NCI-H2227 treated with DMSO at 0.1 percent for 48 hours (cell line): ENCODE measurements at regions not wholly inside any gene's neighbourhood (a gene's known extent, or its start where the extent isn't known, plus 50 kb on each side); places are given as distances from the start of the nearest gene placed in this dataset.
A peak's percentile ranks its signal among the peaks of the same experiment; 100 is the strongest.
"Not testable (repeated sequence)": the region's sequence is repeated elsewhere in the genome, so short reads cannot be mapped to it uniquely, and the experiment has no call there.

Experiments
- DNase-seq: peaks from one replicate; lab custom pipeline; 2025; lab: John Stamatoyannopoulos, UW

DNA sequence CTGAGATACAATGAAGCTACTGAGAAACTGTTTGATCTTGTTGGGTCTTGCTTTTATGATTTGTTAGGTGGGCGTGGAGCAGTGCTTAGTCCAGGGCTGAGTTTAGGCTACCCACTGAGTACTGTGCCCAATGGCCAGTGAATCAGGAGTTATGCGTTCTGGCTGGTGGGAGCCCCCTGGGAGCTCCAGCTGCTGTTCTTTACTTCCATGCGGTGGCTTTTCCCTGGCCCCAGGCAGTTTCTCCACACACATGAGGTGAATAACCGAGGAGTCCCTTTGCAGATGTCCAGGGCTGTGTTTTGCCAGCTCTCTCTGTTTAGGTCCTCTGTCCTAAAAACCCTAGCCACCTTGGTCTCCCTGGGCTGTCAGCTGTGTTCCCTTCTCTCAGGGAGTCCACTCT is 106.5 kb downstream of the KLF13 start:
- DNase-seq: no peak

DNA sequence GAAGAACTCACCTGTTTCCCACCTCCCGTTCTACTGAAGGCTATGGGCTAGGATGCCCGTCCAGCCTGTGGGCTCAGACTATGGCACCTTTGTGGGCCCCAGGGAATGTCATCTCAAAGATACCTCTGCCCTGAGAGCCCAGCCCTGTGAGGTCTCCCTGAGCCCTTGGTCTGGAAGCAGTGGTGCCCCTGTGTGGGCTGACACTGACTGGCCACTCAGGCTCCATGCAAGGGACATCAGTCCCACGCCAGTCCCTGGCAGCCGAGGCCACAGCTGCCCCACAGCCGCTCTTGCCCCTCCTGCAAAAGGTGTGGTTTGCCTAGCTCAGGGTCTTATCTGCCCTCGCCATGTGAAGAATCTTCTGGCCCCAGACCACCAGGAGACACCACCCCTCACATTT is 106.9 kb downstream of the KLF13 start:
- no peak for DNase-seq

DNA sequence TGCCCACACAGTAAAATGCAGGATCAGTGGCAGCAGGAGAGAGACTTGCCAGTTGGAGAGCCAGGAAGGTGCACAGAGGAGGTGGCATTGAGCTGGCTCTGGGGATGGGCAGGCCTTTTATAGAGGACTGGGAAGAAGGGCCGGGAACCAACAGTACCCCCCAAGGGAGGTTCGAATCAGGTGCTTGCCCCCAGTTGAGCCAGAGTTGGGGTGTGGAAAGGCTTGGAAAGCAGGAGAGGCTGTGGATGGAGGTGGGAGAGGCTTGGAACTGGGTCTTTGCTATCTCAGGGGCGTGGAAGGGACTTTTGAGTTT is 107.6 kb downstream of the KLF13 start:
- no peak for DNase-seq

DNA sequence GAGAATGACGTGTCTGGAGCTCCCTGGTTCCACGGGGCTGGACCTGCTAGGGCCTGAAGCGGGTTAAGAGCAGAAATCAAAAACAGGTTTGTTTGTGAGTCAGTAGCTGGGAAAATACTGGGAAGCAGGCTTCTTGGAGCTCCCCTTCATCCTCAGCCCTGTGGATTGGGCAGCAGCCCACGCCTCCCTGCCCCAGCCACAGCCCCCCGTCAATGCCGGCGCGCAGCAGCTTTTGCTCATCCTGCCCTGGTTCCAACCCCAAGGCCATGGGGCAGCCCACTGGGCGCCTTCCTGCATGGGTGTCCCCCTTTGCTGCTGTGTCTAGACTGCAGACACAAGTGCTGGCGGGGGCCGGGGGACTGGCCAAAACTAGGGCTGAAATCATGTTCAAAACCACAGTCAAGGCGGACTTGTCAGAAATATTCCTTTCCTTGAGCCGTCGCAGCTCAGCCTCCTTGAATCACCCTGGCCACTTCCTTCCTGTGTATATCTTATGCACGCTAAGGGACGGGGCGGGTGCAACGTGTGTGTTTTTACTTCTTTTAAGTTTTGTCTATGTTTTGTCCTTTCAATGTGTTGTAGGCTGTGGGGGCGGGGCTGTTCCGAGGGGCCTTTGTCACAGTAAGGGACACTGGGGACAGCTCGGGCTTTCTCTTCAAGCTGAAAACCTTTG is 108.1 kb downstream of the KLF13 start:
- no peak for DNase-seq

DNA sequence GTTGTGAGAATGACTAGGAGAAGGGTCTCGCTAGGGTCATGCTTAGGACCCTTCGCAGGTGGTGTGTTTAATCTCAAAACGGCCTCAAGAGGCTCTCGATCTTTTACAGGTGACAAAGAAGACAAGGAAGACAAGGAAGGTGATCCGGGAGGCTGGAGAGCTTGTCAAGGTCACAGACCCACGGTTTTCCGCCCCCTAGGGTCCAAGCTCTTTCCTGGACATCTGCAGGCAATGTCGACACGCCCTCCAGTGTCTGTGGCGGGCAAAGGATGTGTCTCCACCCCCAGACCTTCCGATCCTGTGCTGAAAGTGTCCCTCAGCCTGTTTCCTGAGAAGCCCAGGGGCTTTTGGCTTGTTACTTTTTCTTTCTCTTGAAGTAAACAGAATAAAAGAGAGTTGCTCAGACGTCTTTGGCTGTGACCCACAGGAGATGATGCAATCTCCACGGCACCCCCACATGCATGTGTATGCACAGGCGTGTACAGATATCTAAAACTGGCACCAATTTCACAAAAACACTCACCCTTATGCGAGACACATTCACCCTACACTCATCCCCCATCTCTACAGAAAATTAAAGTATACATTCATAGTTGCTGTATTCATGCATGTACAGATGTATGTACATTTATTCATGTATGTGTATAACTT is 108.8 kb downstream of the KLF13 start:
- peak; percentile 2 for DNase-seq

DNA sequence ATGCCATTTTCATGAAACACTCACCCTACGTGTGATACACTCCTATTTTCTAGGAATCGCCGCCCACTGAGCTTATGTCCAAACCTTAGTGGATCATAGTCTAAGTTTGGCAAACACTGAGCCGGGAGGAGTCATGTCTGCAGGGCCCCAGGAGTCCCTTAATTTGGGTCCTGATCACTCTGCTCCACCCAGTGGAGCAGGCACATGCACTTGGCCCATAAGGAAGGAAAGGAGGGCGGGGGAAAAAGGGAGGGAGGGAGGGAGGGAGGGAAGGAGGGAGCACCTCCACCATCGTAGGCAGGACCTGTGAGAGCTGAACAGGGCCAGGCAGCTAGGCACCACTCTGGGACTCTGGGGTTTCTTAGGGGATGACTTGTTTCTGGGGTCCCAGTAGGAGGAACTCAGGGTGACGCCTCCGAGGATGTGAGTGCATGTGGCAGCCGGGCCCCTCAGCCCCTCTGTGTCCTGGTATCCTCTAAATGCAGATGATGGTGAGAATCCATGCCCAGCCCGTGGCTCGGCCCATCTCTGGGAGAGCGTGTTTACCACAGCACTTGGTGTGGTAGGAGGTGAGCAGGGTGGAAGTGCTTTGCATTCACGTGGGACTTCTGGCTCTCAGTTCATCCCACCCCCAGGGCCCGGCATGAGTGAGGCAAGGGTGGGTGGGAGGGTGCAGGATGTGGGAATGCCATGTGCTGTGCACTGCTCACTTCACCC is 109.4 kb downstream of the KLF13 start:
- no peak for DNase-seq

DNA sequence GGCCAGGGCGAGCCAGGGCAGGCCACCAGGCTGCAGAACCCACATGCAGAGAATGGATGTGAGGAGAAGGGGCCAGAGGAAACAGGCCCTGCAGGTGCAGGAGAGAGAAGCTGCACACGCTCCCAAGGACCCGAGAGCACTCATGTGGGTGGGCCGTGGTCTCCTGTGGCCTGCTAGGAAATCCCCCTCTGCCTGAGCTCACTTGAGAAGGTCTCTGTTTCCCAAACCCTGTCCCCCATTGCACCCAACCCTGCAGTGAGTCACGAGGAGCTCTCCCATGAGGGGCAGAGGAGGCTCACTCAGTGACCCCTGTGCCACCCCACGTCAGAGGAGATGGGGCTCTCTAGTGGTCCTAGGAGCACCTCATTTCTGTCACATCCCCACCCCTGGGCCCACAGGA is 111.1 kb downstream of the KLF13 start:
- DNase-seq: no peak

DNA sequence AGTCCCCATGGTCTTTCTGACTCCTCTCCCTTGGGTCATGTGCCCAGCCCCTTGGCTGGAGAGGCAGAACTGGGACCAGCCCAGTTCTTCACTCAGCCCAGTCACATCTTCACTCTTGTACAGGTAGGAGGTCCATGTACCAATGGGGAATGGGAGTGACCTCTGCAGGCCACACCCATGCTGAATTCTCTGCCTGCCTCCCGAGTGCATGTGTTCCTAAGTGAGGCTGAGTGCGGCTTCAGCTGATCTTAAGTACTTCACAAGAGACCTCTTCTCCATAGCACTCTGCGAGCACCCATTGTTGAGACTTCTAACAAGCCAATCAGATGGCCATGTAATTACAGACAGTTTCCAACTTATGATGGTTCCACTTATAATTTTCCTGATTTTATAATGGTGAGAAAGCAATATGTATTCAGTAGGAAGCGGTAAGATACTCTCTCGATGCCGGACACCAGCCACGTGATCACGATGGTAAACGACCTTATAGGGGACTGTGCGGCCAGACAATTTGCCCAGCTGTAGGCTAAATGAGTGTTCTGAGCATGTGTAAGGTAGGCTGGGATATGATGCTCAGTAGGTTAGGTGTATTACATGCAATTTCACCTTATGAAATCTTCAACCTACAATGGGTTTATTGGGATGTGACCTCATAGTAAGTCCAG is 112.1 kb downstream of the KLF13 start:
- DNase-seq: no peak

DNA sequence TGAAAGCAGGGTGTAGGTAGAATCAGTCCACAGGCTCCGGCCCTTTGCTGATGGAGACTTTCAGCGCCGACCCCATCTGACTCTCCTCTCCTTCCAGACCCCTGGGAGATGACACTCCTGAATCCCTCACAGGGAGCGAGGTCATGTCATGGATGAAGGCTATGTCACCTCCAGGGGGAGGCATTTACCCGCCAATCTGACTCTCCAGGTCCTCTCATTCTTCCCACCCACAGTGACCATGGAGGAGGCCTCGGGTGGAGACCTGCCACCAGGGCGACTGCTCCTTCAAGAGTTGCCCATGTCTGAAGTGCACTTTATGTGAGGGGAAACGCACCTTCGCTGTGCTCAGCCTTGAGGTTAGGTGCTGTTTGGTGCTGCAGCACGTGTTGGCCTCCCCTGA is 112.7 kb downstream of the KLF13 start:
- no peak for DNase-seq

DNA sequence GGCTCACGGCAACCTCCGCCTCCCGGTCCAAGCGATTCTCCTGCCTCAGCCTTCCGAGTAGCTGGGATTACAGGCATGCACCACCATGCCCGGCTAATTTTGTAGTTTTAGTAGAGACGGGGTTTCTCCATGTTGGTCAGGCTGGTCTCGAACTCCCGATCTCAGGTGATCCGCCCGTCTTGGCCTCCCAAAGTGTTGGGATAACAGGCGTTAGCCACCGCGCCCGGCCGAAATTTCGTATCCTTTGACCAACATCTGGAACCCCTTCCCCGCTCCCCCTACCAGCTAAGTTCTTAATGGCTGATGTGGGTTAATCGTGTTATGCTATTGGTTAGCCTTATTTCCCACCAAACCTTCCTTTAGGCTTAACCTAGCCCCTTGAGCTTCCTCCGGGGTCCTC is 113.6 kb downstream of the KLF13 start:
- DNase-seq: not testable (repeated sequence)

DNA sequence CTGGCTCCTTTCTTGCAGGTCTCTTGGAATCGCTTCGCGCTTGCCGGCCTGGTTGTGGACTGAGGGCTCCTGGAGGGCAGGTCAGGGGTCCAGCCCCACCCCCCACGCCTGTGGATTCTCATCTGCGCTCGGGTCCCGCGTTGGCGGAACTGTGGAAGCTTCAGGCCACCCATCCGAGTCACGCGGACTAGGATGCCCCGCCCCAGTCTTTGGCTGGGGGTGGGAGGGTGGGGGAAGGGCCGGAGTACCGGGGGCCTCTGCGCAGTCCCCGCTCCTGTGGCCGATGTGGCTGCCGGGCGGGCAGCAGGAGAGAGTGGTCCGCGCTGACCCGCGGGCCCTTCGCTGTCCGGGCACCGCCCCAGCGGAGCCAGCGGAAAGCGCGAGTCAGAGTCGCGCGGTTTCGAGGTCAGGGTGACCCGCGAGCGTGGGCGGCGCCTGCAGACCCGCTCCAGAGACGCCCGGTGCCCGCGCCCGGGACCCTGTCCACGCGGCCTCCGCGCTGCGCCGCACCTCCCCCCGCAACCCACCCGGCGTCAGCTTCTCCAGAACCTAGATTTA is 114.2 kb downstream of the KLF13 start:
- DNase-seq: peak; percentile 22

DNA sequence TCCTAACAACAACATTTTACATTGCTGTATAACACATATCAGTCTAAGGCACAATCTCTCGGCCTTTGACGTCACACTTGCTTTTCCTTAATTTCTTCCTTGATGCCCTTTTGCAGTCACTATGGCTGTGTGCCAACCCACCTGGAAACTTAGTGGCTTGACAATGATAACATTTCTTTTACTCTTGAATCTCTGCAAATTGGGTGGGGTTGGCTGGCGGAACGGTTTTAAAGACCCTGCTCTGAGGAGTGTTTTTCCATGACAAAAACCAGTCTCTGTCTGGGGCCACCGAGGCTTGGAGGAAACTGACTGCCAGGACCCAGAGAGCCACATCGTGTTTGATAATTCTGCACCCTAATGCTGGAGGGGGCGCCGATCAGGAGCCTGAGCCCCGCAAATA is 115.6 kb downstream of the KLF13 start:
- no peak for DNase-seq

DNA sequence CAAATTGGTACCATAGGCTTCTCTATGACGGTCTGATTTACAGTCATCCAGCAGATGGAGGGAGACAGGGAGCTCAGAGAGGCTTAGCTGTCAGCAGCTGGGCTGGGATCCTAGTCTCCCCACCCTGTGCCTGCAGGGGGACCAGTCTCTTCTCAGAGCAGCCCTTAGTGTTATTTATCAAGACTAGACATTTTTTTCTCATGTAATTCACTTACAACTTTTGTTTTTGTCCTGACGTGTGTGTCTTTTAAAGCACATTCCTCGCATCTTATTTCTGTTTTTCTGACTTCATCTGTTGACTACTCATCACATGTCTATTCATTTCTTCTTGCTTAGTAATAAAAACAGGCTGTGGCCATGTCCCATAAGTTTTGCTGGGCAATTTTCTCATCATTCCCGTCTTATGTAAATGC is 116.1 kb downstream of the KLF13 start:
- no peak for DNase-seq

DNA sequence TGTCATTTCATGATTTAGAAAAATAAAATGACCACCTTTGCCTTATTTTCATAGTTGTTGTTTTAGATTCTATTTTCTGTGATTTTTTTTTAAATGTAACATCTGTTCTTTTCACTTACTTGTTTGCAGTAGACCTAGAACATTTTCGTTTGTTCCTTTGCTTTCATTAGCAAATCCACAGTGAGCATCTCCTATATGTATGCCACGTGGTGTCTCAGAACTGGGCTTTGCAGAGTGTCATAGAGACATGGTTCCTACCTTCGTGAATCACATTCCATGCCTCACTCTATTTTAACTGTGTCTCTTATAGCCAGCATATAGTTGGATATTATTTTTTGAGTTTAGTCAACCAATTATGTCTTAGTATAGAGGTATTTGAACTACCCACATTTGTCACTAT is 118.2 kb downstream of the KLF13 start:
- DNase-seq: no peak

DNA sequence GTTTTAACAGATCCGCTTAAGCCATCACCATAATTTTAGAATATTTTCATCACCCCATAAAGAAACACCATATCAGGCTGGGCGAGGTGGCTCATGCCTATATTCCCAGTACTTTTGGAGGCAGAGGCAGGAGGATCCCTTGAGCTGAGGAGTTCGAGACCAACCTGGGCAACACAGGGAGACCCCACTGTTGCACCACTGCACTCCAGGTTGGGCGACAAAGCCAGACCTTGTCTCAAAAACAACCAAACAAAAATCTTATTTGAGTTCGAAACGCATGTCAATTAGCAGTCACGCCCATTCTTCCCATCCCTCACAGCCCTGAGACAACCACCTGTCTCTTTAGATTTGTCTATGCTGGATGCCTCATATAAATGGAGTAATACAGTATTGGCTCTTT is 119.9 kb downstream of the KLF13 start:
- no peak for DNase-seq

DNA sequence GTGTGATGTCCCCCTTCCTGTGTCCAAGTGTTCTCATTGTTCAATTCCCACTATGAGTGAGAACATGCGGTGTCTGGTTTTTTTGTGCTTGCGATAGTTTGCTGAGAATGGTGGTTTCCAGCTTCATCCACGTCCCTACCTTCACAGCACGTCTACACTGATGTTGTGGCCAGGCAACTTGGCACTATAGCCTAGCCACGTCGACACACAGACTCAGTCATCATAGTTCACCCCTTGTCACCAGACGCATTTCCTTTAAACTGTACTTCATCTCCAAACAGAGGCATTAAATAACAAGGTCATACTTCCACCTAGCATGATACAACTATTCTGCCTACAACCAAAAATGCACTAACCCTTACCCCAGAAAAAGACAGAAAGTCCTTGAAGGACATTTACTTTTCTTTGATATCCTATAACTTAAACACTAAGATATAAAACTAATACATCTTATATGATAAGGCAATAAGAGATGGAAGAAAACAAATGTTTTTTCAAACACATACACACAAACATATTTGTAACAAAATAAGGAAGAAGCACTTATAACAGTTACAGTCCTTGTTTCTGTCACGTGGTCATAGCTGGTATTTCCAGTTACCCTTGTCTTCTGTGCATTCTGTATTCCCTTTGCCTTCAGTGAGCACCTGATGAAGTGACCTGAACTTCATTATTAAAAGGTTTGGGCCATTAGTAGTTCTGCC is 121.4 kb downstream of the KLF13 start:
- no peak for DNase-seq

DNA sequence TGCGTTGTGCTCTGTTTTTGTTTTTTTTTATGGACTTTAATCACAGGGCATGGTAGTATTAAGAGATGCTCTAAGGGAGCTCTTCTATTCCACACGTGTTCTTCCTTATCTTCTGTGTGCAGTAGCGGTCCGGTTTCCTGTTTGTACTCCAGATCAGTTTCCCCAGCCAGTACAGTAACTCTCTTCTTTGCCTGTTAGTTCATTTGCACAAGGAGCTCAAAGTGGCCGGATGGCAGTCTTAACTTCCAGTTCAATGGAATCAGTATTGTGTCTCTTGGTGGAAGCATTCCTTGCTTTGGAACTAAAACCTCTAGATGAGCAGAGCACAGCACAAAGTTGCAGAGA is 122.0 kb downstream of the KLF13 start:
- no peak for DNase-seq

DNA sequence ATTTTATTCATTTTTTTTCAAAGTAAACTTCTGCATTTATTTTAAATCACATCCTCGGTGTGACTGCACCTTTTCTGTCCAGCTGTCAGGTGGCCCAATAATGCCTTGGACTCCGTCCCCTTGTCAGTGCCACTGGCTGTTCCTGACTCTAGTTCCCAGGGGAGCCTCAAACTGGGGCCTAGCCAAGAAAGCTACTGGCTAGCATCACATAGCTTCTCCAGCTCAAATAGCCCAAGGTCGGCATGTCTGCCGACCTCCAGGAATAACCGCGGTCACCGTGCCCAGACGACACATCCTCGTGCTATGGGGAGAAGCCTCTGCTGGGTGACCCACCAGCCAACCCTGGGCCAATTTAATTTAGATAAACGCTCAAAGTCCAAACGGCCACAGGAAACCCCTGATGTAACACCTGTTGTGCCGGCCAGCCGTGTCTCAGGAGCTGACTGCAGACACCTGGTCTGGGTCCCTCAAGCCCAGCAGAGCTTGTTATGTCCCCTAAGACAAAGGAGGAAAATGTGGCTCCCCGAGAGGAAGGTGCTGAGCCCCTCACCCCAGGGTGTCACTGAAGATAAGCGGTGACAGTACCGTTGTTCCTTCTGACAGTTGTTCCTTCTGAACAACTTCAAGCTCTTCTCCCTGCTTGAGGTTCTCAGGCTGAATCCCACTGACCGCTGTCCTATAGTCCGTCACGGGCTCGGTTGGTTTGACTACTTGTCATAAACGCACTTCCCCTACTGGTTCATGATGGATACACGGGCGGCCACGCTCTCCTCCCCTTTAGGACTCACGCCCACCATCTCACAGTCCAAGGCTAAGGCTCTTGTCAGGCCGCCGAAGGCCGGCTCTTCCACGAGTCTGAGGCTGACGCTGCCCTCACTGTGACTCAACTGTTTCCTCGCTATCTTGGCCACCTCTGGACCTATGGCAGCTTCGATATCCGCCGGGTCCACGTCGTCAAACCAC is 126.2 kb downstream of the KLF13 start:
- DNase-seq: no peak

DNA sequence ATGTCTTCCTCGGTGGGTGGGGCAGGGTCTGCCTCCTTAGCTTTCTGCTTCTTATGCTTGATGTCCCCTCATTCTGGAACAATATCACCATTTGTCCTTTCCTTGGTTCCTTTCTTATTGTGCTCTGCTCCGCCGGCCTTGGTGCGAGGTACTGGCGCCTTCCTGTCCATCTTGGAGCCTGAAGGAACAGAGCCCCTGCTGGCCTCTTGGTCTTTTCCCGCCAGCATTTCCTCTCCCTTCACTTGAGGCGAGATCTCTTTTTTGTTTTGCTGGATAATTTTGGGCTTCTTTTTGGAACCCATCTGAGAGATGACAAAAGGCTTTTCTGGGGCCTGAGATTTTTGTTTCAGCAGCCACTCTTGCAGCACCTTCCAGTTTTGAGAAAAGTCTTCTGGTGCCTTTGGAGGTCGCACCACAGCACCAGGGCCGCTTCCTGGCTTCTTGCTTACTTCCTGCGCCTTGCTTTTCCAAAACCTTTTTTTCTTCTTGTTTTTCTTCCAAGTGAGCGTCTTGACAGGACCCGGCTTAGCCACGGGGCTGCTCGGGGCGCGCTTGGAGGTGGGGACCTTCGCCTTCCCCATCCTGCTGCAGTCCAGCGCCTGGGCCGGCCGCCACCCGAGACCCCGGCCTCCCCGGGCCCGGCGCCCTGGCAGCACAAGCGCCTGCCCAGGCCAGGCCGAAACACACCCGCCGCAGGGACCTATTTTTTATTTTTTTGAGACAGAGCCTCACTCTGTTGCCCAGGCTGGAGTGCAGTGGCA is 127.1 kb downstream of the KLF13 start:
- no peak for DNase-seq

DNA sequence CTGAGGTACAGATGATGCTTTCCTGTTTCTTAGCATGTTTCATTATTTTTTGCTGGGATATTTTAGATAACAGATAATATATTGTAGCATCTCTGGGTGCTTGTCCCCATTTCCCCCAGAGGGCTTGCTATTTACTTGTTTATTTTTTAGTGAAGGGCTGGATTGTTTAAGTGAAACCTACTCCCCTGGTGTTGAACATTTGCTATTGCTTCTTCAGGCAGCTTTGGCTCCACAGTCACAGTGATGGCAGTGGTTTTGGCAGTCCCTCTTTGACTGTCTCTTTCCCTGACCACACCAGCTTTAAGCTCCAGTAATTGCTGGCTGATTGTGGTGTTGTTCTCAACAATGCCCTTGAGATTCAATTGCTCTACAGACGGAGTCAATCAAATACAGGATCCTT is 128.9 kb downstream of the KLF13 start:
- DNase-seq: no peak
